Heart left ventricle (tissue), 16 donors: ENCODE measurements at regions not wholly inside any gene's neighbourhood (a gene's known extent, or its start where the extent isn't known, plus 50 kb on each side); places are given as distances from the start of the nearest gene placed in this dataset.
"Not testable (repeated sequence)": the region's sequence is repeated elsewhere in the genome, so short reads cannot be mapped to it uniquely, and the experiment has no call there.

ENCODE experiments used
- ATAC-seq, 4 donors: fragments of 200-7000 bp; cut with Tn5 transposase; one replicate each; pipeline ENCODE4 v1.9.1; 2020 to 2022; ENCODE audit warnings: moderate library complexity in 4 of 4, mild to moderate bottlenecking in 3 of 4, moderate number of reproducible peaks in 1 of 4
- DNase-seq, 5 donors: peaks; one replicate each; pipeline ENCODE4 v3.0.0-alpha.2; 2020
- H3K27ac ChIP-seq, 12 donors: fragments of 200-600 bp; sonication (generic) in 4 of 12; one replicate each; pipeline versions ENCODE4 v1.5.0 to v1.8.0; 2016 to 2022; ENCODE audit warnings: mild to moderate bottlenecking in 2 of 12
- H3K27me3 ChIP-seq, 9 donors: fragments of 200-600 bp; sonication (generic) in 2 of 9; one replicate each; pipeline versions ENCODE4 v1.5.1 to v1.8.0; 2016 to 2022; ENCODE audit warnings: mild to moderate bottlenecking in 3 of 9
- H3K36me3 ChIP-seq, 9 donors: fragments of 200-600 bp; sonication (generic) in 2 of 9; one replicate each; pipeline versions ENCODE4 v1.5.0 to v1.8.0; 2018 to 2022; ENCODE audit warnings: mild to moderate bottlenecking in 2 of 9
- H3K4me1 ChIP-seq, 12 donors: fragments of 200-600 bp; sonication (generic) in 4 of 12; one replicate each; pipeline versions ENCODE4 v1.5.0 to v1.8.0; 2016 to 2022; ENCODE audit warnings: mild to moderate bottlenecking in 3 of 12
- H3K4me3 ChIP-seq, 12 donors: fragments of 200-600 bp; sonication (generic) in 4 of 12; one replicate each; pipeline versions ENCODE4 v1.5.0 to v1.8.0; 2017 to 2022; ENCODE audit warnings: mild to moderate bottlenecking in 9 of 12, moderate library complexity in 4 of 12
- H3K9me3 ChIP-seq, 12 donors: fragments of 200-600 bp; sonication (generic) in 4 of 12; one replicate each; pipeline versions ENCODE4 v1.5.0 to v1.8.0; 2016 to 2022; ENCODE audit warnings: mild to moderate bottlenecking in 1 of 12
- POLR2A ChIP-seq, 2 donors: fragments of 450-650 bp; IDR thresholded peaks; one replicate each; pipeline ENCODE4 v1.6.1; 2017; ENCODE audit warnings: antibody characterized with exemption in 2 of 2, mild to moderate bottlenecking in 2 of 2, moderate library complexity in 2 of 2
- WGBS, 4 donors: extraction: QIAGEN DNeasy Blood & Tissue Kit in 2 of 4; methylation state at CpG; one replicate each; pipeline versions ENCODE4 v1.1.5 to v1.1.7; 2013 to 2018; 5-methylcytosine and 5-hydroxymethylcytosine counted together
- intact Hi-C, 10 donors: fragments of 100-400 bp; cut with DNase I; formaldehyde crosslinking; loops; one replicate each; pipeline versions ENCODE4 v1.11.1 to v1.14.2; 2022
- TF ChIP-seq, protein P1 (sequence below), 12 donors: fragments of 200-600 bp; sonication (generic) in 4 of 12; IDR thresholded peaks; one replicate each; pipeline versions ENCODE4 v1.5.0 to v1.8.0; 2018 to 2022; ENCODE audit warnings: antibody characterized with exemption in 12 of 12, mild to moderate bottlenecking in 5 of 12
- donor health status: ischemic (EF 13 %, LVEDD 7.1; RV severe dilation, severe dysfunction).
- donor health status: healthy with polysubstance abuse.
- donor health status: DM: no; HTN: yes; CAD: no.
- donor health status: DM: no; HTN: no; CAD: no.
- donor health status: ischemic (EF 25% LVEDD 6.9; RV normal size, moderate dysfunction).
- donor health status: ischemic (EF 25% LVEDD 5.7; RV mildly dilated, moderate dysfunction).
- donor health status: healthy.
- donor health status: DM: yes; HTN: yes; CAD: no.
- donor health status: ischemic (EF 35%, LVEDD 5.7; RV mildly dilated, moderate dysfunction).
- donor health status: nonischemic (EF 11% LVEDD 7.7; RV severe dilation, severe dysfunction).
- donor health status: DM: yes; HTN: yes; CAD: no.
- donor health status: PGD.
- donor health status: ischemic (EF 29% LVEDD 5.4; RV normal size, mild dysfunction).
- donor health status: nonischemic (EF 23%, LVEDD 6.1; RV moderate dilation, normal function).

- H3K36me3 ChIP-seq = no peaks in the 10 kb centered on the region
- TF ChIP-seq, protein P1, sequence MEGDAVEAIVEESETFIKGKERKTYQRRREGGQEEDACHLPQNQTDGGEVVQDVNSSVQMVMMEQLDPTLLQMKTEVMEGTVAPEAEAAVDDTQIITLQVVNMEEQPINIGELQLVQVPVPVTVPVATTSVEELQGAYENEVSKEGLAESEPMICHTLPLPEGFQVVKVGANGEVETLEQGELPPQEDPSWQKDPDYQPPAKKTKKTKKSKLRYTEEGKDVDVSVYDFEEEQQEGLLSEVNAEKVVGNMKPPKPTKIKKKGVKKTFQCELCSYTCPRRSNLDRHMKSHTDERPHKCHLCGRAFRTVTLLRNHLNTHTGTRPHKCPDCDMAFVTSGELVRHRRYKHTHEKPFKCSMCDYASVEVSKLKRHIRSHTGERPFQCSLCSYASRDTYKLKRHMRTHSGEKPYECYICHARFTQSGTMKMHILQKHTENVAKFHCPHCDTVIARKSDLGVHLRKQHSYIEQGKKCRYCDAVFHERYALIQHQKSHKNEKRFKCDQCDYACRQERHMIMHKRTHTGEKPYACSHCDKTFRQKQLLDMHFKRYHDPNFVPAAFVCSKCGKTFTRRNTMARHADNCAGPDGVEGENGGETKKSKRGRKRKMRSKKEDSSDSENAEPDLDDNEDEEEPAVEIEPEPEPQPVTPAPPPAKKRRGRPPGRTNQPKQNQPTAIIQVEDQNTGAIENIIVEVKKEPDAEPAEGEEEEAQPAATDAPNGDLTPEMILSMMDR (IDR thresholded peaks at IDR 0.05) = no peak
- no peak for TF ChIP-seq POLR2A (IDR thresholded peaks at IDR 0.05)
- no peak for ATAC-seq
- no peaks in the 10 kb centered on the region for H3K9me3 ChIP-seq
- intact Hi-C loops = no loop called here
- H3K27me3 ChIP-seq = no peaks in the 10 kb centered on the region
- WGBS, 4 donors = 78 to 90% (median 80%) methylated on average over 1 of the region's 1 CpG
- no peak overlapping the region for H3K4me3 ChIP-seq
- no peak overlapping the region for H3K27ac ChIP-seq
- H3K4me1 ChIP-seq = no peaks in the 10 kb centered on the region
- no peak for DNase-seq
These were observed 109.3 kb upstream of the MDFIC start for GRCh38 chr7:114812570-114812969.

DNA sequence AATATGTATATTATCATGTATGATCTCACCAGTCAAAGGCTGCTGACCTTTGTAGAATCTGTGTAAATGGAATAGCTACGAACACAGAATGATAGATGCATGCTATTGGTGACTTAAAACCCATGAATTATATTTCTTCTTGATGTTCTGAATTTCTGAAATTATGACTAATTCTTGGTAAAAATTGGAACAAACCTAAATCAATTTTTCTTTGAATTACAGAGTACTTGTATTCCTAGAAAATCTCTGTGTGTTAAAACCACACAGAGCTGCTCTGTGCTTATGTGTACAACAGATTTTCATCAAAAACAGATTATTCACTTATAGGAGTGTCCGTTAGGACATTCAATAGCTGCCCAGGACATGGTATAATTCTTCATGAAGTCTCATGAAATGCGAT, 108.3 kb upstream of the MDFIC start:
- no peaks in the 10 kb centered on the region for H3K9me3 ChIP-seq
- ATAC-seq (no peak), DNase-seq (no peak)
- intact Hi-C loops = no loop called here
- H3K27me3 ChIP-seq = no peaks in the 10 kb centered on the region
- no peaks in the 10 kb centered on the region for H3K36me3 ChIP-seq
- H3K27ac ChIP-seq = no peak overlapping the region
- TF ChIP-seq, protein P1 (IDR thresholded peaks at IDR 0.05) = no peak
- no peak for TF ChIP-seq POLR2A (IDR thresholded peaks at IDR 0.05)
- WGBS, 4 donors = 90 to 94% (median 92%) methylated on average over 3 of the region's 3 CpGs
- H3K4me3 ChIP-seq = no peak overlapping the region
- H3K4me1 ChIP-seq = no peaks in the 10 kb centered on the region

- H3K27me3 ChIP-seq, H3K4me3 ChIP-seq, H3K9me3 ChIP-seq, intact Hi-C loops, ATAC-seq, H3K36me3 ChIP-seq, DNase-seq, H3K27ac ChIP-seq: not testable (repeated sequence)
- peaks cover 0 to 12% (median 0%) of the 10 kb centered on the region in 12 donors for H3K4me1 ChIP-seq
- WGBS, 4 donors = 93 to 97% (median 95%) methylated on average over 7 of the region's 7 CpGs
These were observed 104.9 kb upstream of the MDFIC start for GRCh38 chr7:114817036-114817435.

GRCh38 chr7:114818501-114818900, 103.4 kb upstream of the MDFIC start:
- ATAC-seq = no peak
- TF ChIP-seq, protein P1 (IDR thresholded peaks at IDR 0.05) = no peak
- TF ChIP-seq POLR2A (IDR thresholded peaks at IDR 0.05) = no peak
- no peaks in the 10 kb centered on the region for H3K9me3 ChIP-seq
- no peak for DNase-seq
- no peak overlapping the region for H3K4me3 ChIP-seq
- intact Hi-C loops = no loop called here
- no peak overlapping the region for H3K27ac ChIP-seq
- no peaks in the 10 kb centered on the region for H3K27me3 ChIP-seq
- peaks cover 0 to 12% (median 0%) of the 10 kb centered on the region in 12 donors for H3K4me1 ChIP-seq
- WGBS, 4 donors = 81 to 93% (median 83%) methylated on average over 3 of the region's 3 CpGs
- H3K36me3 ChIP-seq = no peaks in the 10 kb centered on the region

GRCh38 chr7:114819616-114820362, 102.1 kb upstream of the MDFIC start:
- H3K27ac ChIP-seq = peak overlapping the region in 1 of 12 donors; percentile 66
- 75 to 87% (median 82%) methylated on average over 3 of the region's 3 CpGs for WGBS, 4 donors
- ATAC-seq (peak in 2 of 4 donors; percentile 34 to 39), DNase-seq (no peak)
- H3K4me1 ChIP-seq = peaks cover 0 to 12% (median 0%) of the 10 kb centered on the region in 12 donors
- no peak overlapping the region for H3K4me3 ChIP-seq
- no peaks in the 10 kb centered on the region for H3K36me3 ChIP-seq
- H3K27me3 ChIP-seq = no peaks in the 10 kb centered on the region
- H3K9me3 ChIP-seq = no peaks in the 10 kb centered on the region
- TF ChIP-seq POLR2A (IDR thresholded peaks at IDR 0.05) = no peak
- TF ChIP-seq, protein P1 (IDR thresholded peaks at IDR 0.05) = no peak
- intact Hi-C loops = no loop called here
